ENCODE measurements at regions not wholly inside any gene's neighbourhood (a gene's known extent, or its start where the extent isn't known, plus 50 kb on each side); places are given as distances from the start of the nearest gene placed in this dataset.

GRCh38 chr3:76352511-76353284 lies 567.3 kb upstream of the ZNF717 start:
- TF ChIP-seq POLR2A (IDR thresholded peaks at IDR 0.05): no peak
- TF ChIP-seq CTCF (IDR thresholded peaks at IDR 0.05 in 4 of 5, conservative IDR thresholded peaks at IDR 0.05 in 1 of 5): no peak
